HEK293 (cell line): ENCODE measurements at regions not wholly inside any gene's neighbourhood (a gene's known extent, or its start where the extent isn't known, plus 50 kb on each side); places are given as distances from the start of the nearest gene placed in this dataset.

Source experiments
- CTCF ChIA-PET: fragments of 350-600 bp; formaldehyde crosslinking; extraction: SDS; loops from one replicate; lab custom pipeline; 2021; ENCODE audit warnings: antibody characterized with exemption; lab: Yijun Ruan, JAX
- POLR2A ChIA-PET: fragments of 300-600 bp; formaldehyde crosslinking; extraction: SDS; loops from one replicate; lab custom pipeline; 2020; ENCODE audit warnings: antibody characterized with exemption, inconsistent platforms; lab: Yijun Ruan, JAX
- H3K27ac ChIP-seq: fragments of 200-500 bp; sonication (Bioruptor generic); 2 replicates; pipeline ENCODE4 v1.5.1; 2014; ENCODE audit warnings: low read depth, low read length, control low read depth, inconsistent platforms; ENCODE audit errors: extremely low read depth
- H3K36me3 ChIP-seq, 2 experiments: fragments of 200-500 bp in 1 of 2; sonication (Bioruptor generic) in 1 of 2; 1 replicate in 1 of 2; 2 replicates in 1 of 2; pipeline ENCODE4 v1.5.1; 2014 to 2017; ENCODE audit warnings: inconsistent platforms in 2 of 2, low read length in 2 of 2; ENCODE audit not compliant: control insufficient read depth in 2 of 2, insufficient read depth in 1 of 2
- H3K4me1 ChIP-seq: fragments of 200-500 bp; sonication (Bioruptor generic); 2 replicates; pipeline ENCODE4 v1.5.1; 2014; ENCODE audit warnings: mild to moderate bottlenecking, low read length, inconsistent platforms; ENCODE audit not compliant: control insufficient read depth, insufficient read depth
- H3K4me3 ChIP-seq: 2 replicates; pipeline ENCODE4 v1.5.1; 2011; ENCODE audit warnings: low read depth, mild to moderate bottlenecking, control low read depth, low read length, moderate library complexity
- H3K9me3 ChIP-seq: fragments of 200-500 bp; sonication (Bioruptor generic); 2 replicates; pipeline ENCODE4 v1.5.1; 2014; ENCODE audit warnings: low read depth, low read length, inconsistent platforms; ENCODE audit not compliant: control insufficient read depth, insufficient read depth
- ELK4 ChIP-seq: IDR thresholded peaks from 2 replicates; pipeline ENCODE4 v1.6.1; 2011; ENCODE audit warnings: mild to moderate bottlenecking, low read depth, low read length, borderline replicate concordance
- SCRT1 ChIP-seq: fragments of 450-650 bp; formaldehyde crosslinking; IDR thresholded peaks from 2 replicates; pipeline ENCODE4 v1.5.1; 2016; ENCODE audit warnings: missing biosample characterization, missing genetic modification characterization, borderline replicate concordance
- TSHZ1 ChIP-seq: fragments of 450-650 bp; formaldehyde crosslinking; IDR thresholded peaks from 2 replicates; pipeline ENCODE4 v1.5.1; 2016; ENCODE audit warnings: missing biosample characterization, missing genetic modification characterization, borderline replicate concordance
- ZBTB11 ChIP-seq: fragments of 450-650 bp; formaldehyde crosslinking; conservative IDR thresholded peaks from 2 replicates; pipeline ENCODE4 v1.5.1; 2016; ENCODE audit warnings: low read depth, missing biosample characterization, missing genetic modification characterization
- ZNF16 ChIP-seq: fragments of 450-650 bp; formaldehyde crosslinking; IDR thresholded peaks from 2 replicates; pipeline ENCODE4 v1.5.1; 2016; ENCODE audit warnings: low read depth, missing biosample characterization, missing genetic modification characterization
- ZNF184 ChIP-seq: fragments of 450-650 bp; IDR thresholded peaks from 2 replicates; pipeline ENCODE4 v1.5.1; 2018; ENCODE audit warnings: missing biosample characterization, mild to moderate bottlenecking, missing genetic modification characterization
- ZNF214 ChIP-seq: fragments of 450-650 bp; formaldehyde crosslinking; IDR thresholded peaks from 2 replicates; pipeline ENCODE4 v1.5.1; 2017; ENCODE audit warnings: missing biosample characterization, mild to moderate bottlenecking, missing genetic modification characterization, borderline replicate concordance
- ZNF223 ChIP-seq: fragments of 450-650 bp; formaldehyde crosslinking; IDR thresholded peaks from 2 replicates; pipeline ENCODE4 v1.5.1; 2016; ENCODE audit warnings: missing biosample characterization, missing genetic modification characterization
- ZNF302 ChIP-seq: fragments of 450-650 bp; formaldehyde crosslinking; IDR thresholded peaks from 2 replicates; pipeline ENCODE4 v1.5.1; 2016; ENCODE audit warnings: missing biosample characterization, missing genetic modification characterization, low read depth
- ZNF37A ChIP-seq: fragments of 450-650 bp; IDR thresholded peaks from 2 replicates; pipeline ENCODE4 v1.5.1; 2018; ENCODE audit warnings: missing biosample characterization, missing genetic modification characterization
- ZNF391 ChIP-seq: fragments of 450-650 bp; formaldehyde crosslinking; IDR thresholded peaks from 2 replicates; pipeline ENCODE4 v1.5.1; 2016; ENCODE audit warnings: low read depth, missing biosample characterization, missing genetic modification characterization, borderline replicate concordance
- ZNF473 ChIP-seq: fragments of 450-650 bp; formaldehyde crosslinking; IDR thresholded peaks from 2 replicates; pipeline ENCODE4 v1.5.1; 2017; ENCODE audit warnings: missing biosample characterization, missing genetic modification characterization
- ZNF510 ChIP-seq: fragments of 450-650 bp; formaldehyde crosslinking; IDR thresholded peaks from 2 replicates; pipeline ENCODE4 v1.5.1; 2018; ENCODE audit warnings: mild to moderate bottlenecking, missing genetic modification characterization, missing biosample characterization; ENCODE audit not compliant: insufficient replicate concordance
- ZNF600 ChIP-seq: fragments of 450-650 bp; formaldehyde crosslinking; IDR thresholded peaks from 2 replicates; pipeline ENCODE4 v1.5.1; 2016; ENCODE audit warnings: missing biosample characterization, missing genetic modification characterization
- ZNF768 ChIP-seq: fragments of 450-650 bp; formaldehyde crosslinking; IDR thresholded peaks from 2 replicates; pipeline ENCODE4 v1.5.1; 2018; ENCODE audit warnings: missing biosample characterization, mild to moderate bottlenecking, missing genetic modification characterization

GRCh38 chr12:125288931-125289928, 224.0 kb downstream of the AACS start:
- Histone ChIP-seq H3K9me3 (no peaks in the 10 kb centered on the region), H3K4me3 (no peak overlapping the region), H3K27ac (no peak overlapping the region), H3K36me3 (no peaks in the 10 kb centered on the region), H3K4me1 (no peaks in the 10 kb centered on the region)
- TF ChIP-seq ZNF184 (tag by site-specific recombination) (no peak), ZNF16 (no peak), ZNF768 (tag by site-specific recombination) (0 out of 2 replicates have a peak, but pooled peaks have one; percentile 16), ZNF223 (tag by site-specific recombination) (no peak), ZNF391 (tag by site-specific recombination) (no peak), ZNF473 (tag by site-specific recombination) (no peak), ZNF600 (tag by site-specific recombination) (no peak), TSHZ1 (tag by site-specific recombination) (no peak)
- ChIA-PET CTCF (interaction anchor here (1.0 kb wide), 1 partner anchor 113 kb away, joined by 3 read pairs; no protein-coding TSS in a partner anchor), POLR2A (interaction anchor here (0.7 kb wide), 1 partner anchor 19 kb away, joined by 3 read pairs; no protein-coding TSS in a partner anchor)

GRCh38 chr12:125289970-125290369, 224.7 kb downstream of the AACS start:
- H3K9me3 ChIP-seq, result no peaks in the 10 kb centered on the region
- no peak overlapping the region for H3K27ac ChIP-seq
- H3K4me1 ChIP-seq, result no peaks in the 10 kb centered on the region
- ChIA-PET POLR2A (no interaction called here), CTCF (interaction anchor here (1.0 kb wide), 1 partner anchor 113 kb away, joined by 3 read pairs; no protein-coding TSS in a partner anchor)
- TF ChIP-seq ELK4, result no peak
- no peak for TF ChIP-seq SCRT1 (tag by site-specific recombination)
- no peak for TF ChIP-seq ZNF302 (tag by site-specific recombination)
- no peak for TF ChIP-seq ZNF37A (tag by site-specific recombination)
- no peak for TF ChIP-seq ZBTB11 (tag by site-specific recombination)
- no peak for TF ChIP-seq ZNF510
- no peak for TF ChIP-seq ZNF214 (tag by site-specific recombination)
- no peaks in the 10 kb centered on the region for H3K36me3 ChIP-seq
- H3K4me3 ChIP-seq, result no peak overlapping the region
